ENCODE measurements at regions not wholly inside any gene's neighbourhood (a gene's known extent, or its start where the extent isn't known, plus 50 kb on each side); places are given as distances from the start of the nearest gene placed in this dataset.

DNA sequence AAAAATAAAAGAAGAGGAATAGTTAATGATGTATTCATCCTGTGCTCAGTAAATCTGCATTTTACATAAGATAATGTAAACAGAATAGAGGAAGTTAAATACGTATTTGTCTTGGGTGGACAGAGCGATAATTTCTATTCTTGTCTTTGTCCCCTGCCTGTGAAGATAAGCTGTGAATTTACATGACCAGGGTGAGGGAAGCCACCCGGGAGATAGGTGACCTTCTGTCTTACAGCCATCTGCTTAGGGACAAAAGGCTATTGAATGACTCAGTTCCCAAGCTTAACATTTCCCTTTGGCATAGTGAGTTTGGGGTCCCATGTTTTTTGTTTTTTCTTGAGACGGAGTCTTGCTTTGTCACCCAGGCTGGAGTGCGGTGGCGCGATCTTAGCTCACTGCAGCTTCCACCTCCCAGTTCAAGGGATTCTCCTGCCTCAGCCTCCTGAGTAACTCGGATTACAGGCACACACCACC, 88.7 kb upstream of the KCTD7 start:
- H3K9ac ChIP-seq (ENCODE audit: control insufficient read depth, extremely low read depth, insufficient read depth, low read length): no peak overlapping the region
- H3K9me1 ChIP-seq (ENCODE audit: control insufficient read depth, extremely low read depth, insufficient read depth, low read length): no peaks in the 10 kb centered on the region
- no peaks in the 10 kb centered on the region for H3K9me3 ChIP-seq (ENCODE audit: control insufficient read depth, low read depth, low read length)
- dilution Hi-C loops (cut with MboI; ENCODE audit: extremely low pct_ligation_motif_present, low sequenced_read_pairs): no loop called here
- no peaks in the 10 kb centered on the region for H4K20me1 ChIP-seq (ENCODE audit: control insufficient read depth, extremely low read depth, insufficient read depth, low read length)
- H3K4me3 ChIP-seq (ENCODE audit: control insufficient read depth in 2 of 3, extremely low read depth in 1 of 3, insufficient read depth in 2 of 3, low read depth in 1 of 3, low read length in 3 of 3): no peak overlapping the region
- no peaks in the 10 kb centered on the region for H3K27me3 ChIP-seq (ENCODE audit: control insufficient read depth, extremely low read depth, insufficient read depth, low read length)
- DNase-seq (ENCODE audit: low read depth, low spot score): no peak
- no peaks in the 10 kb centered on the region for H3K79me2 ChIP-seq (ENCODE audit: control insufficient read depth, insufficient read depth, low read length)
- H3K4me2 ChIP-seq (ENCODE audit: control insufficient read depth, extremely low read depth, insufficient read depth, low read depth, low read length): no peak overlapping the region
- H3K36me3 ChIP-seq (ENCODE audit: control insufficient read depth in 2 of 2, extremely low read depth in 1 of 2, insufficient read depth in 2 of 2, low read length in 2 of 2): peaks cover 6 to 14% of the 10 kb centered on the region in 2 experiments
- TF ChIP-seq EZH2 (IDR thresholded peaks at IDR 0.05; ENCODE audit: low read length) (no peak), CTCF (optimal IDR thresholded peaks at IDR 0.05 in 1 of 3, IDR thresholded peaks at IDR 0.05 in 1 of 3, conservative IDR thresholded peaks at IDR 0.05 in 1 of 3; ENCODE audit: extremely low read depth in 1 of 3, insufficient read depth in 2 of 3, low read length in 3 of 3) (no peak)
- FAIRE-seq: no peak
- H2AFZ ChIP-seq (ENCODE audit: control insufficient read depth, low read length): no peak overlapping the region
- H3K27ac ChIP-seq (ENCODE audit: control insufficient read depth, insufficient read depth, low read length): no peak overlapping the region
- H3K4me1 ChIP-seq (ENCODE audit: control insufficient read depth, extremely low read depth, insufficient read depth, low read length): no peaks in the 10 kb centered on the region

DNA sequence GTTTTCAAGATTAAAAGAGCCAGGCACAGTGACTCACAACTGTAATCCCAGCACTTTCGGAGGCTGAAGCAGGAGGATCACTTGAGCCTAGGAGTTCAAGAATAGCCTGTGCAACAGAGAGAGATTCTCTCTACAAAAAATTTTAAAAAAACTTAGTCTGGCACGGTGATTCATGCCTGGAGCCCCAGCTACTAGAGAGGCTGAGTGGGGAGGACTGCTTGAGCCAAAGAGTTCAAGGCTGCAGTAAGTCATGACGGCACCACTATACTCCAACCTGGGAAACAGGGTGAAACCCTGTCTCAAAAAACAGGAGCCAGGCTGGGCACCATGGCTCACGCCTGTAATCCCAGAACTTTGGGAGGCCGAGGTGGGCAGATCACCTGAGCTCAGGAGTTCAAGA, 86.6 kb upstream of the KCTD7 start:
- Histone ChIP-seq H3K9me3 (ENCODE audit: control insufficient read depth, low read depth, low read length) (no peaks in the 10 kb centered on the region), H4K20me1 (ENCODE audit: control insufficient read depth, extremely low read depth, insufficient read depth, low read length) (no peaks in the 10 kb centered on the region), H3K4me1 (ENCODE audit: control insufficient read depth, extremely low read depth, insufficient read depth, low read length) (no peaks in the 10 kb centered on the region), H3K9ac (ENCODE audit: control insufficient read depth, extremely low read depth, insufficient read depth, low read length) (no peak overlapping the region), H3K36me3 (ENCODE audit: control insufficient read depth in 2 of 2, extremely low read depth in 1 of 2, insufficient read depth in 2 of 2, low read length in 2 of 2) (peaks cover 9 to 22% of the 10 kb centered on the region in 2 experiments), H3K9me1 (ENCODE audit: control insufficient read depth, extremely low read depth, insufficient read depth, low read length) (no peaks in the 10 kb centered on the region), H2AFZ (ENCODE audit: control insufficient read depth, low read length) (no peak overlapping the region), H3K27me3 (ENCODE audit: control insufficient read depth, extremely low read depth, insufficient read depth, low read length) (no peaks in the 10 kb centered on the region), H3K4me3 (ENCODE audit: control insufficient read depth in 2 of 3, extremely low read depth in 1 of 3, insufficient read depth in 2 of 3, low read depth in 1 of 3, low read length in 3 of 3) (no peak overlapping the region), H3K27ac (ENCODE audit: control insufficient read depth, insufficient read depth, low read length) (no peak overlapping the region), H3K4me2 (ENCODE audit: control insufficient read depth, extremely low read depth, insufficient read depth, low read depth, low read length) (no peak overlapping the region), H3K79me2 (ENCODE audit: control insufficient read depth, insufficient read depth, low read length) (no peaks in the 10 kb centered on the region)
- TF ChIP-seq CTCF (optimal IDR thresholded peaks at IDR 0.05 in 1 of 3, IDR thresholded peaks at IDR 0.05 in 1 of 3, conservative IDR thresholded peaks at IDR 0.05 in 1 of 3; ENCODE audit: extremely low read depth in 1 of 3, insufficient read depth in 2 of 3, low read length in 3 of 3) (no peak), EZH2 (IDR thresholded peaks at IDR 0.05; ENCODE audit: low read length) (no peak)
- dilution Hi-C loops (cut with MboI; ENCODE audit: extremely low pct_ligation_motif_present, low sequenced_read_pairs): no loop called here
- FAIRE-seq: no peak
- DNase-seq (ENCODE audit: low read depth, low spot score): no peak
